ENCODE measurements at regions not wholly inside any gene's neighbourhood (a gene's known extent, or its start where the extent isn't known, plus 50 kb on each side); places are given as distances from the start of the nearest gene placed in this dataset.

- TF ChIP-seq CTCF (IDR thresholded peaks at IDR 0.05; ENCODE audit: low read depth, low read length, missing input control) (no peak), TAF1 (conservative IDR thresholded peaks at IDR 0.05) (no peak), RAD21 (IDR thresholded peaks at IDR 0.05) (no peak), ZBTB33 (IDR thresholded peaks at IDR 0.05) (no peak), MAX (IDR thresholded peaks at IDR 0.05) (no peak), ATF3 (IDR thresholded peaks at IDR 0.05) (no peak), SP1 (IDR thresholded peaks at IDR 0.05) (no peak)
Measured at GRCh38 chr14:49493557-49493956, 92.6 kb downstream of the RPS29 start.
